Psoas muscle (tissue), 7 donors: ENCODE measurements at regions not wholly inside any gene's neighbourhood (a gene's known extent, or its start where the extent isn't known, plus 50 kb on each side); places are given as distances from the start of the nearest gene placed in this dataset.
"Not testable (repeated sequence)": the region's sequence is repeated elsewhere in the genome, so short reads cannot be mapped to it uniquely, and the experiment has no call there.

Experiments
- ATAC-seq, 4 donors: fragments of 200-7000 bp; cut with Tn5 transposase; one replicate each; pipeline ENCODE4 v1.9.1; 2020; ENCODE audit warnings: moderate library complexity in 3 of 4, mild to moderate bottlenecking in 2 of 4
- DNase-seq, 2 donors: peaks; one replicate each; pipeline ENCODE4 v3.0.0-alpha.2; 2020
- H3K27ac ChIP-seq: fragments of 200-600 bp; one replicate; pipeline ENCODE4 v1.8.0; 2022
- H3K27me3 ChIP-seq, 3 donors: fragments of 200-600 bp in 1 of 3; one replicate each; pipeline versions ENCODE4 v1.6.1 to v1.8.0; 2013 to 2022; ENCODE audit warnings: low read length in 2 of 3, mild to moderate bottlenecking in 2 of 3, moderate library complexity in 1 of 3; ENCODE audit not compliant: insufficient read depth in 3 of 3
- H3K36me3 ChIP-seq, 2 donors: fragments of 200-600 bp in 1 of 2; one replicate each; pipeline versions ENCODE4 v1.6.1 to v1.8.0; 2013 to 2022; ENCODE audit warnings: low read depth in 1 of 2, mild to moderate bottlenecking in 1 of 2, moderate library complexity in 1 of 2; ENCODE audit not compliant: insufficient read depth in 1 of 2
- H3K4me1 ChIP-seq: fragments of 200-600 bp; one replicate; pipeline ENCODE4 v1.8.0; 2022
- H3K4me3 ChIP-seq: fragments of 200-600 bp; one replicate; pipeline ENCODE4 v1.8.0; 2022; ENCODE audit warnings: mild to moderate bottlenecking
- H3K9me3 ChIP-seq: fragments of 200-600 bp; one replicate; pipeline ENCODE4 v1.8.0; 2022
- CTCF ChIP-seq: fragments of 200-600 bp; IDR thresholded peaks from one replicate; pipeline ENCODE4 v1.8.0; 2022; ENCODE audit warnings: antibody characterized with exemption
- WGBS, 3 donors: extraction: QIAGEN DNeasy Blood & Tissue Kit; methylation state at CpG; one replicate each; pipeline versions ENCODE4 v1.1.6 to v1.1.7; 2013; 5-methylcytosine and 5-hydroxymethylcytosine counted together
- intact Hi-C, 2 donors: fragments of 100-400 bp; cut with DNase I; formaldehyde crosslinking; loops; one replicate each; pipeline versions ENCODE4 v1.11.0 to v1.14.2; 2022
- donor health status: healthy with polysubstance abuse.
- donor health status: DM: no; HTN: no; CAD: no; lungs with moderate emphysema.
- donor health status: Bipolar disorder and iron deficiency.
- donor health status: healthy.
- donor health status: DM: yes; HTN: yes; CAD: no.
- donor health status: DM: no; HTN: no; CAD: no.
- donor health status: DM: yes; HTN: yes; CAD: no.

GRCh38 chr11:3476937-3477885 is 98.3 kb upstream of the ZNF195 start:
- H3K27me3 ChIP-seq, H3K9me3 ChIP-seq, DNase-seq, ATAC-seq, intact Hi-C loops, H3K4me1 ChIP-seq, H3K27ac ChIP-seq, H3K36me3 ChIP-seq, H3K4me3 ChIP-seq: not testable (repeated sequence)
- WGBS, 3 donors, result 79 to 85% (median 80%) methylated on average over 16 to 17 of the region's 20 CpGs

GRCh38 chr11:3476084-3476936 is 97.4 kb upstream of the ZNF195 start:
- H3K9me3 ChIP-seq, H3K4me3 ChIP-seq, intact Hi-C loops, DNase-seq, H3K27ac ChIP-seq, ATAC-seq, H3K4me1 ChIP-seq, H3K27me3 ChIP-seq, H3K36me3 ChIP-seq: not testable (repeated sequence)
- 67 to 77% (median 69%) methylated on average over 26 to 27 of the region's 27 CpGs for WGBS, 3 donors

- H3K36me3 ChIP-seq, H3K4me1 ChIP-seq, H3K4me3 ChIP-seq, intact Hi-C loops, ATAC-seq, DNase-seq, H3K27me3 ChIP-seq, H3K9me3 ChIP-seq, H3K27ac ChIP-seq: not testable (repeated sequence)
- 67 to 78% (median 71%) methylated on average over 8 of the region's 8 CpGs for WGBS, 3 donors
Measured at GRCh38 chr11:3468963-3469362, 90.0 kb upstream of the ZNF195 start.

- H3K4me1 ChIP-seq, H3K4me3 ChIP-seq, ATAC-seq, DNase-seq, H3K27me3 ChIP-seq, intact Hi-C loops, H3K27ac ChIP-seq, H3K36me3 ChIP-seq, H3K9me3 ChIP-seq: not testable (repeated sequence)
- 63 to 73% (median 73%) methylated on average over 5 of the region's 5 CpGs for WGBS, 3 donors
Measured at GRCh38 chr11:3467599-3467998, 88.7 kb upstream of the ZNF195 start.

GRCh38 chr11:3455666-3456065 is 76.7 kb upstream of the ZNF195 start:
- intact Hi-C loops, result loop anchor here (10.0 kb wide), 2 partner anchors 129 to 149 kb away; no protein-coding TSS in a partner anchor
- H3K27me3 ChIP-seq, H3K27ac ChIP-seq, H3K4me1 ChIP-seq, H3K36me3 ChIP-seq, ATAC-seq, H3K9me3 ChIP-seq, H3K4me3 ChIP-seq, DNase-seq: not testable (repeated sequence)
- 80 to 87% (median 82%) methylated on average over 10 of the region's 10 CpGs for WGBS, 3 donors

- not testable (repeated sequence) for H3K36me3 ChIP-seq, H3K27me3 ChIP-seq, H3K27ac ChIP-seq, H3K4me1 ChIP-seq, ATAC-seq, H3K9me3 ChIP-seq
- intact Hi-C loops, result loop anchor here (10.0 kb wide), 2 partner anchors 130 to 150 kb away; no protein-coding TSS in a partner anchor
- H3K4me3 ChIP-seq, result peak overlapping the region; percentile 34
- WGBS, 3 donors, result 1 to 3% (median 2%) methylated on average over 15 to 16 of the region's 16 CpGs
- peak; percentile 83 for TF ChIP-seq CTCF
- peak; percentile 37 to 54 for DNase-seq
Measured at GRCh38 chr11:3454844-3455243, 75.9 kb upstream of the ZNF195 start.

- H3K27me3 ChIP-seq, H3K4me3 ChIP-seq, H3K9me3 ChIP-seq, H3K36me3 ChIP-seq, DNase-seq, H3K27ac ChIP-seq, H3K4me1 ChIP-seq, ATAC-seq: not testable (repeated sequence)
- intact Hi-C loops, result loop anchor here (10.0 kb wide), 2 partner anchors 131 to 151 kb away; no protein-coding TSS in a partner anchor
- 40 to 47% (median 44%) methylated on average over 9 of the region's 9 CpGs for WGBS, 3 donors
Measured at GRCh38 chr11:3453596-3454256, 74.8 kb upstream of the ZNF195 start.

GRCh38 chr11:3450822-3451221 is 71.9 kb upstream of the ZNF195 start:
- H3K27ac ChIP-seq, ATAC-seq, H3K9me3 ChIP-seq, H3K4me3 ChIP-seq, H3K27me3 ChIP-seq, H3K4me1 ChIP-seq, H3K36me3 ChIP-seq, DNase-seq: not testable (repeated sequence)
- intact Hi-C loops, result loop anchor here (10.0 kb wide), 2 partner anchors 134 to 154 kb away; no protein-coding TSS in a partner anchor
- WGBS, 3 donors, result 68 to 89% (median 73%) methylated on average over 1 of the region's 1 CpG

GRCh38 chr11:3445535-3445934 is 66.6 kb upstream of the ZNF195 start:
- H3K9me3 ChIP-seq, ATAC-seq, H3K4me1 ChIP-seq, H3K27ac ChIP-seq, H3K4me3 ChIP-seq, DNase-seq, H3K36me3 ChIP-seq, intact Hi-C loops: not testable (repeated sequence)
- H3K27me3 ChIP-seq, result peaks cover 0 to 10% (median 0%) of the 10 kb centered on the region in 3 donors
- 77 to 85% (median 78%) methylated on average over 3 of the region's 3 CpGs for WGBS, 3 donors
